HG03354 (cell line): ENCODE measurements at regions not wholly inside any gene's neighbourhood (a gene's known extent, or its start where the extent isn't known, plus 50 kb on each side); places are given as distances from the start of the nearest gene placed in this dataset.
"Not testable (repeated sequence)": the region's sequence is repeated elsewhere in the genome, so short reads cannot be mapped to it uniquely, and the experiment has no call there.

Experiments
- ATAC-seq: cut with Tn5 transposase; IDR thresholded peaks from one replicate; pipeline ENCODE4 v1.9.1; 2021; ENCODE audit warnings: mild to moderate bottlenecking; ENCODE audit not compliant: unreplicated experiment, poor library complexity, severe bottlenecking

GRCh38 chr19:29062475-29063435, 150.2 kb downstream of the UQCRFS1 start:
- no peak for ATAC-seq

- no peak for ATAC-seq
Observed at GRCh38 chr19:29060813-29061364, 152.1 kb downstream of the UQCRFS1 start.

- ATAC-seq: no peak
Observed at GRCh38 chr19:29056535-29056934, 156.4 kb downstream of the UQCRFS1 start.

GRCh38 chr19:29054886-29055675, 157.9 kb downstream of the UQCRFS1 start:
- no peak for ATAC-seq

GRCh38 chr19:29048873-29049272, 164.1 kb downstream of the UQCRFS1 start:
- no peak for ATAC-seq

GRCh38 chr19:29045679-29046254, 167.2 kb downstream of the UQCRFS1 start:
- ATAC-seq: no peak

GRCh38 chr19:29044037-29044436, 168.9 kb downstream of the UQCRFS1 start:
- no peak for ATAC-seq

GRCh38 chr19:29042450-29042849, 170.5 kb downstream of the UQCRFS1 start:
- no peak for ATAC-seq

- ATAC-seq: no peak
Observed at GRCh38 chr19:29040951-29041350, 172.0 kb downstream of the UQCRFS1 start.

GRCh38 chr19:29040292-29040691, 172.7 kb downstream of the UQCRFS1 start:
- no peak for ATAC-seq

- not testable (repeated sequence) for ATAC-seq
Observed at GRCh38 chr19:29039036-29039435, 173.9 kb downstream of the UQCRFS1 start.

GRCh38 chr19:29031216-29031615, 181.7 kb downstream of the UQCRFS1 start:
- no peak for ATAC-seq

GRCh38 chr19:29029268-29029958, 183.5 kb downstream of the UQCRFS1 start:
- ATAC-seq: no peak

- ATAC-seq: no peak
Observed at GRCh38 chr19:29022599-29022998, 190.4 kb downstream of the UQCRFS1 start.

- ATAC-seq: no peak
Observed at GRCh38 chr19:29022165-29022564, 190.8 kb downstream of the UQCRFS1 start.

GRCh38 chr19:29021232-29021916, 191.6 kb downstream of the UQCRFS1 start:
- no peak for ATAC-seq

- ATAC-seq: no peak
Observed at GRCh38 chr19:29019403-29019802, 193.5 kb downstream of the UQCRFS1 start.

- no peak for ATAC-seq
Observed at GRCh38 chr19:29018542-29018941, 194.4 kb downstream of the UQCRFS1 start.

GRCh38 chr19:29017788-29018187, 195.2 kb downstream of the UQCRFS1 start:
- ATAC-seq: no peak
